DMS153 treated with DMSO at 0.1 percent for 48 hours (cell line): ENCODE measurements at regions not wholly inside any gene's neighbourhood (a gene's known extent, or its start where the extent isn't known, plus 50 kb on each side); places are given as distances from the start of the nearest gene placed in this dataset.

ENCODE experiments used
- DNase-seq: peaks from one replicate; lab custom pipeline; 2025; ENCODE audit not compliant: unreplicated experiment; lab: John Stamatoyannopoulos, UW

DNA sequence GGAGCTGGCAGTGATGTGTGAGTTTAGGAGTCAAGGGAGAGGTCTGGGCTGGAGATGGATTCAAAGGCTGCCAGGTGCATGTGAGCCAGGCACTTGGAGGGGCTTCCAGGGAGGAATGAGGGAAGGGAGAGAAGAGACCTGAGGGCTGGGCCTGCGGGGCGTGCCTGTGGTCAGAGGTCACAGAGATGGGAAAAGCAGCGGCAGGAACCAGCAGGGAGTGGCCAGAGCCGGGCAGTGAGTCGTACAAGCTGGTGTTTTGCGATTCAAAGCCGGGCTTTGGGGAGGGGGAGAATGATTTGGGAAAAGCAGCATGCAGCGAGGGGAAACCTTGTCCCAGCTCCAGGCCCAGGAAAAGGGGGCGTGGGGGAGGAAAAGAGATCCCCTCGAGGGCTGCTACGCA, 96.9 kb upstream of the RTL6 start:
- no peak for DNase-seq

DNA sequence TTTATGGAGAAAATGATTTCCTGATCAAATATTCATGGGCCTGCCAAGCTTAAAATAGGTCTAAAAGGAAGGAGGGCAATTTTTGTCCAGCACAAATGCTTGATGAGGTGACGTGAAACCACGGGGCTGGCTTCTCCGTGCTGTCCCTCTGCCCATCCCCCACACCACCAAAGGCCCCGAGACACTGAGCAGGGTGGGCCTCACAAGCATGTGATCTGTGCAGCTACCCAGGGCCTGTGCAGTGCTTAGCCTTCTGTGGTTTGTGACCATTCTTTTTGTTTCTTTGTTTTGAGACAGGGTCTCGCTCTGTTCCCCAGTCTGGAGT, 94.8 kb upstream of the RTL6 start:
- DNase-seq: no peak

DNA sequence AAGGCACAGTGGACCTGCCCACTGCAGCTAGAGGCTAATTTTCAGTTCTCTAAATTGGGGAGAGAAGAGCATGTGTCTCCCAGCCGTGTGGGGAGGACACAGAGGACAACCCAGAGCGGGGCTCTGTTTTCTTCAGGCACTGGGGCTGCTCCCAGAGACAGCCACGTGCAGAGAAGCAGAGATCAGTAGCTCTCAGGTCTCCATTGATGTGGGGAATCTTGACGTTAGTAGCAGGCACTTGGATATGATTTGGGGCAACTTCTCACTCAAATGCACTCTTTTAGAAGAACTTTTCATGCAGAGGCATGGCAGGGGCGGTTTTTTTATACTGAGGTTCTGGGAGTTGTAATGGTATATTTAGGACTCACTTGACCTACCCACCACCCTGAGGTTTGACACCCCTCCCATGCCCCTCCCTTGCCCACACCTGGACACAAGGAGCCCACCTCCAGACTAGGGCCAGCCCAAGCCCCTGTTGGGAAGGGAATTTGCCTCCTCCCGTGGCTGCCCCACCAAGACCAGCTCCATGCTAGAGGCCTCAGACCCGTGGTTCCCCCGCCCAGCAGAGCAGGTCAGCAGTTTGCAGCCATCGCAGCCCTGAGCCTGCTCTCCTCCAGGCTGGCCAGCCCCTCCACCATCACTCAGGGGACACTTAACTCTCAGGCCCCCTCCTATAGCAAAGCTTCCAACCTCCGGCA, 94.2 kb upstream of the RTL6 start:
- no peak for DNase-seq

DNA sequence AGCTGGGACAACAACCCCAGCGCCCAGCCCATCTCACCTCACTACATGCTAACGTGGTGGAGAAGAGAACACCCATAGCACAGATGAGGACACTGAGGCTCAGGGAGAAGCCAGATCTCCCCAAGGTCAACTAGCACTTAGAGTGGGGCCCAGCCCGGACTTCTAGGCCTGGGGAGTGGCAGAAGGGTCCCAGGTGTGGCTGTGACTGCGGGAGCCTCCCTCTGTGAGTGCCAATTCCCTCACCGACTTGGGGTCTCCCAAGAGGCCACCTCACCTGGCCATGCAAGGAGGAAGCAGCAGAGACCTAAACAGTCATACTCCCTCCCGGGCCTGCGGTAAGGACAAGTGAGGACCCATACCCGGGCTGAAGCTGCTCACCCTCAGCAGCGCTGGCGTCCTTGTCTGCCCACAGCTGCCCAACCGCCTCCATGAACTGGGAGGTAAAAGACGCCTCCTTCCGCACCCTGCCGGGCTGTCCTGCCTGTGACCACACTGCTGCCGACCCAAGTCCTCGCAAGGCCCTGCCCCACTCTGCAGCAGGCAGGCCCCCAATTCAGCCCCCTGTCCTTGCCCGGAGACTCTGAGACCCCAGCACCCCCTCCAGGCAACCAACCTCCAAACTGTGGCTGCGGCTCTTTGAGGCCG, 93.2 kb upstream of the RTL6 start:
- no peak for DNase-seq

DNA sequence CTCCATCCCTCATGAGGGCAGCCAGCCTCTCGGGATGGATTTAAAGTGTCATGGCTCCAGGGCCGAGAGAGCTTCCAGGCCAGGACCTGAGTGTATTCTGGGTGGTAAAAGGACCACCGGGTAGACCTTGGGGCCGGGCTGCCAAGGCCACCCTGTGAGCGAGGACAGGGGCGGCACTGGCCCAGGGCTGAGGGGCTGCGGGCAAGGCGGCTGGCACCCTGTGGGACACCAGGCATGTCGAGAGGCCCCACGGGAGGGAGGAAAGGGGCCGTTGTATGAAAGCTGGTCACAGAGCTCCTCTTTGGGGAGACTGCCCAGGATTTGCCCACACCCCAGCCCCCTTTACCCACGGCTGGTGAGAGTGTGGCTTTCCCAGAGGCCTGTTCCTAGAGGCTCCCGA, 92.3 kb upstream of the RTL6 start:
- no peak for DNase-seq

DNA sequence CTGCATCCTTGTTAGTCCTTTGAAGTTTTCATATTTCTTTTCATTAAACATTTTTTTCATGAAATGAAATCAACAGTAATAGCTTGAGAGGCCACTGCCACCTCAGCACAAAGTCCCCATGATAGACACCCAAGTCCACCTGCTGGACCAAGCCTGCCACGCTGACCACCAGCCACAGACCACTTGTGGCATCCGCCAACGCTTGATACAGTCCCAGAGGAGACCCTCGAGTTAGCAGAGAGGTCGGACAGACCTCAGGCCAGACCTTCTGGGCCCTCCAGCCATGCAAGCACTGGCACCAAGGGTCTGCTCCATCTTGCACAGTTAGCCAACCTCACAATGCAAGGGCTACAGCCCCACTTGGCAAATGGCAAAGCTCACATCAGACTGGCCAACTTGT, 91.8 kb upstream of the RTL6 start:
- DNase-seq: no peak

DNA sequence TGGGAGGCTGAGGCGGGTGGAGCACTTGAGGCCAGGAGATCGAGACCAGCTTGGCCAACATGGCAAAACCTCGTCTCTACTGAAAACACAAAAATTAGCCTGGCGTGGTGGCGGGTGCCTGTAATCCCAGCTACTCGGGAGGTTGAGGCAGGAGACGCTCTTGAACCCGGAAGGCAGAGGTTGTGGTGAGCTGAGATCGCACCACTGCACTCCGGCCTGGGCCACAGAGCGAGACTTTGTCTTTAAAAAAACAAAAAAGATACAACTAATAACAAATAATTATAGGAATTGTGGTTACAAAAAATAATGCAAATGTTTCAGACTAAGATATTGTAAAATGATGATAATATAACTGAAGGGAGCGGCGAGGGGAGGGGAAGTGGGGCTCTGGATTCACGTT, 90.3 kb upstream of the RTL6 start:
- no peak for DNase-seq

DNA sequence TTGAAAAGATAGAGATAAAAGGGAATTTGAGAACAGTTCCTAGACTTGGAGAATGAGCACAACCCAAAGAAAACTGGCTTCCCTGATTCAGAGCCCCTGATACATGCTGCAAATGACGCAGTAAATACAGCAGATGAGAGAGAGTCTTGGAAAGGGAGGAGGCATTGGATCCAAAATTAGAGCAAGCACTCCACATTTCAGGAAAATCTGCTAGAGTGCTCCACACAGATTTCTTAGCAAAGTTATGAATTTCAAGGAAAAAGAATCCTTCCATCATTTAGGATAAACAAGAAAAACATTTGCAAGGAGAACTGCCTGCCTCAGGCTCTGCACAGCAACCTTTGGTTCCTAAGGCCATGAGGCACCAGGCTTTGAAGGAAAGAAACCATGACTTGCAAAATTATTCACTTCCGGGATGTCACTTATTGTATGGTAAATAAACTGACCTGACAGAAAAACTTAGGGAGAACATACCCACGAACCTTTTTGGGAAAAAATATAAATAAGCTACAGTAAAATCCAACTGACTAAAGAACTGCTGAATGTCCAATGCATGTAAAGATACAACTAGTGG, 89.8 kb upstream of the RTL6 start:
- DNase-seq: no peak

DNA sequence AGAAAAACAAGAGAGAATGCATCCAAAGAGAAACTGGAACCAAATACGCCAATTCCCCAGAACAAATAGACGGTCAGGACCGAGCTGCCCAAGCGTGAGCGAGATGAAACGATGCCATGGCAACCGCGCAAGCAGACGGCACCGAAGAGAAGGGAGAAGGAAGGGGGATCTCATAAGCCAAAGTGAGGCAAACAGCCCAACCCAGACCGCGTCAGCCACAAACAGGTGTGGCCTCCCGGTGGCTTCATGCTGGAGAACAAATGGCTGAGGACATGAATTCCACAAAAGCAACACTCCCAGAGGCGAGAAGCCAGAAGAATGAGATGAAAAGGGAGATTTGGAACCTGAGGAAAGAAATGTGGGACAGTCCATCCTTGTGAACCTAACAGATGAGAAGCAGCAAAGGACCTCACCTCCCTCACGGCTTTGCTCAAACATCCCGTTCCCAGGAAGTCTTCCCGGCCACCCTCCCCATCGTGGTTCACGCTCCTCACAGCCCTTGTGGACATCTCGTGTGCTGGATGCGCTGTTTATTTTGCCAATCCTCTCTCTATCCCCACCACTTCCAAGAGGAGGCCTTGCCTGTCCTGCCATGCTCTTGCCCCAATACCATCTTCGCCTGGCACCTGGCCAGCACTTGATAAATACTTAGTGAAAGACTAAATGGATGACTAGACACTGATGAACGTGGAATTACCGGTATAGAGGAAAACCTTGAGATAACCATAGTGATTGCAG, 89.1 kb upstream of the RTL6 start:
- peak; percentile 75 for DNase-seq

DNA sequence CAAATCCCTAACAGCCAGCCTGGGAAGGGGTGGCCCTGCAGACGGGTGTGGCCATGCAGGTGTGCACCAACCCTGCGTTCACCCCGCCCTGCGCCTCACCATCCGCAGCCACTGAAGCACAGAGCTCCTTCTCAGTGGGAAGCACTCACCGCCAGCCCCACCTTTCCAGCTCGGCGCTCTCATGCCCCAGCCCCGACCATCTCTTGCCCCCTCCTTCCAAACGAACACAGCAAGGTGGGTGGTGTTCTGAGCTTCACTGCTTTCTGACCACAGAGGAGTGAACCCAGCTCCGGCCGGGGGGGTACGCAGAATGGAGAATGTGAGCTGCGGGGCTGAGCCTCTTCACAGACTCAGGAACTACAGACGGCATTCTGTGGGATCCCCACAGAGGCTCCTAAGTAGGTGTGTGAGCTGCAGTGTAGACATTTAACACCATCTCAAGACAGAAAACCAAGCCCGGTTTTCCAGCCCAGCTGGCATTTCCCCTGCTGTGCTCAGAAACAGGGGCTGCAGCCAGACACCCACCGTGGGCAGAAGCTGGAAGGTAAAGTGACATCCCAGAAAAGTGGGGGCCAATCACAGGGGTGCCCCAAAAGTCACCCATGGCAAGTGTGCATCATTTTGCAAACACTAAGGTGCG, 88.4 kb upstream of the RTL6 start:
- DNase-seq: peak; percentile 35

DNA sequence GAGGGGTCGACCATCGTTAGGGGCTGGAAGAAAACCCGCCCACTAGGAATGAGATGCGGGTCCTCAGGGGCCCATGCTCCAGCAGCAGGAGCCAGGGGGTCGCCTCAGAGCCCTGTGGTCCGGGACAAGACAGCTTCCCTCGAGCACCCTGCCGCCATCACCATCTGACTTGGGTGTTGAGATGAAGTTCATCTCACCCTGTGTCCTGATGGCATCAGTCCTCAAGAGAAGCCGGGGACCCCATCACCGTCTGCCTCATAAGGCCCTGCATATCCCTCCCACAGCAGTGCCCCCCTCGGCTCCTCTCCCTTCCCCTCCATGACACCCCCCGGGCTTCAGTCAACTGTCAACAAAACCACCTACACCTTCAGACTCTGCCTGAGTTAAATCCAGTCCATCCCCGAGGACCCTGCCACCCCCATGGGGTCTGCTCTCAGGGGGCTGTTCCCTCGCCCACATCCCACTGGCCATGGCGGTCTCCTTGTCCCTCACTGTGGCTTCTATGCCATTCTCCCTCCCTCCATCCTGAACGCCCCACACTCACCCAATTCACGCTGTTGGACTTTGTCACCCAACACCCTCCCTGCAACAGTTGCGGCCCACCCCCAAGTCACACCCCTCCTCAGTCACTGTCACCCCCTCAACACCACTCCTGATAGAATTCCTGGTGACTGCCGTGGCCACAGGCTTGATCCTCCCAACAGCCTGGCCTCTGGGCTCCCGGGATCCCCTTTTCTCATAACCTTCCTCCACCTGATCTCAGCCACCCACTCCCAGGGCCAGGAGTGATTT, 87.7 kb upstream of the RTL6 start:
- DNase-seq: no peak

DNA sequence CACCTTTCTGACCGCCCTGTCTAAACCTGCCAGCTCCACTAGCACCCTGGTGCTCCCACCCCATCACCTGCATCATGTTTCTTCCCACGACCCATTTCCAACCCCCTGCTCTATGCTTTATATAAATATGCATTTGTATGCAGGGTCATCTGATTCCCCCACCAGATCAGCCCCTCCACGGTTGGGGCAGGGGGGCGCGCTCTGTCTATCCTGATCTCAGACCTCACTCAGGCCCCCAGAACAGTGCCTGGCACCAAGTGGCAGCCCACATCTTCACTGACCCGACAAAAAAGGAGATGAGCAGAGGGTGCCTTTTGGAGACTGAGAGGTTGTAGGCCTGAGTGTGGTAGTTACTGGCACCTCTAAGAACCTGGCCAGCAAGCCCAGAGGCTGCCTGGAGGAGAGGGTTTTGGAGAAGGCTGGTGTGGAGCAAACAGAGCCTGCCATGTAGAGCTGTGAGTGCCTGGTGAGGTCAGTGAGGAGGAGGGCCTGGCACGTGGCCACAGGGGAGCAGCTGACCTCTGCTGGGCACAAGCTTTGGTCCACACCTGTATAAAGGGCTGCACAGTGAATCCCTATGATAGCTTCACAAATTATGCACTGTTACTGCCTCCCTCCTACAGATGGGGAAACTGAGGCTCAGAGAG, 86.3 kb upstream of the RTL6 start:
- DNase-seq: no peak

DNA sequence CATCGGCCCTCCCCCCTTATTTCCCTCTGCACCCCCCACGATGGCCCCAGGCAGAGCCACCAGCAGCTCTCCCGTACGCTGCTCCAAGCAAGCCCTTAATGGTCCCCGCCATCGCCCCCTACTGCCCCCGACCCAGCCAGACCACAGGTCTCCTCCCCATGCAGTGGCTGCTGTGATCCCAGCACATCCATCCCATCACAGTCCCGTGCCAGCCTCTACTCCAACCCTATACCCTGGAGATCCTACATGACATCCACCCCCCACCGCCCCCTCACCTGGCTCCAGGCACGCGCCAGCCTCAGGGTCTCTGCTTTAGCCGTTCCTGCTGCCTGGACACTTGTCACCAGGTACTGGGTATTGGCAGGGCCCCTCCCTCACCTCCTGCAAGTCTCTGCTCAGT, 85.8 kb upstream of the RTL6 start:
- no peak for DNase-seq

DNA sequence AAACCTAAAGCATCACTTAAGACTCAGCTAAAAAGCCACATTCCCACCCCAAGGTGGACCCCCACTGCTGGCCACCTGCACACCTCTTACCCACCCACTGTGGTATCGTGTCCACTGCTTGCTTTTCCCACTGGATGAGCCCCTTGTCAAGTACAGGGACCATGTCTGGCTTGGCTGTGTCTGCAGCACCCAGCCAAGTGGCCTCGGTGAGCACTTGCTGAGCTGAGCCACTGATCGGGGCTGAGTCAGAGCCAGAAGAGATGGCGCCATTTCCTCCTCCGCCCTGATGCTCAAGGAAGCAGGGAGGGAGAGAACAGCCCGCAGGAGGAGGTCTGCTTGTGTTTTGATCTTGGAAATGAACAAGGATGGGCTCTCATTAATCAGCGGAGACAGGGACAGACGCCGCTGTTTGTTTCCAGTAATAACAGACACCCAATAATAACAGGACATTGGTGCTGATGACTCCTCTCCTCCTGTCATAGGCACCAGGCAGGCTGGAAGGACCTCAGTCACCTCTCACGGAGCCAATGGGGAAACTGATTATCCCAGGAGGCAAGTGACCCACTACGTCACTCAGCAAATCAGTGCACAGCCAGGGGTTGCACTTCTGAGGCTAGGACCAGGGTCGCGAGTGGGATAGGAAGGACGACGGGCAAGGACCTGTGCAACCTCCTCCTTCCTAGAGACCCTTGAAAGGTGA, 85.2 kb upstream of the RTL6 start:
- DNase-seq: no peak

DNA sequence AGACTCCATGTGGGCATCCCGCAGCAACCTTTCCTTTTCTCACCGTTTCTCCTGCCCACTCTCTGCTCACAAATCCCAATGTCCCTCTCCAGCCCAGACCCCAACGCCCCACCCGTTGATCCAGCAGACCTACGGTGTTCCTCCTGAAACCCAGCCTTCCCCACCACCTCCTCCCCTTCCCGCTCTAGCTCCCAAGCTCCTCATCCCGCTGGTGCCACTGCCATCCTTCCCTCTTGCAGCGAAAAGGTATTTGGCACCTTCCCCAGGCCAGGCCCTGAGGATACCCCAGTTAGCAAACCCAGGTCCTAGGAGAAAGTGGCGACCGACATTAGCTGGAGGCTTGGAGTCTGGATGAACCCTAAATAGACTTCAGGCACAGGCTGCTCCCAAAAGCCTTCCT, 84.0 kb upstream of the RTL6 start:
- DNase-seq: no peak

DNA sequence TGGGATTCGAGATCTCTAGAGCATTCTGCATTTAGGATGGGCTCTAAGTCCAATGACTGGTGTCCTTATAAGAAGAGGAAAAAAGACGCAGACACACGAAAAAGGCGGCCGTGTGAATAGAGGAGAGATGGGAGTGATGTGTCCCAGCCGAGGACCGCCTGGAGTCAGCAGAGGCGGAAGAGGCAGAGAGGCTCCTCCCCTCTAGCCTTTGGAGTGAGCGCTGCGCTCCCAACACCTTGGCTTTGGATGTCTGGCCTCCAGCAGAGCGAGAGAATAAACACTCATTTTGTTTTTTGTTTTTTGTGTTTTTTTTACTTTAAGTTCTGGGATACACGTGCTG, 83.0 kb upstream of the RTL6 start:
- DNase-seq: no peak

DNA sequence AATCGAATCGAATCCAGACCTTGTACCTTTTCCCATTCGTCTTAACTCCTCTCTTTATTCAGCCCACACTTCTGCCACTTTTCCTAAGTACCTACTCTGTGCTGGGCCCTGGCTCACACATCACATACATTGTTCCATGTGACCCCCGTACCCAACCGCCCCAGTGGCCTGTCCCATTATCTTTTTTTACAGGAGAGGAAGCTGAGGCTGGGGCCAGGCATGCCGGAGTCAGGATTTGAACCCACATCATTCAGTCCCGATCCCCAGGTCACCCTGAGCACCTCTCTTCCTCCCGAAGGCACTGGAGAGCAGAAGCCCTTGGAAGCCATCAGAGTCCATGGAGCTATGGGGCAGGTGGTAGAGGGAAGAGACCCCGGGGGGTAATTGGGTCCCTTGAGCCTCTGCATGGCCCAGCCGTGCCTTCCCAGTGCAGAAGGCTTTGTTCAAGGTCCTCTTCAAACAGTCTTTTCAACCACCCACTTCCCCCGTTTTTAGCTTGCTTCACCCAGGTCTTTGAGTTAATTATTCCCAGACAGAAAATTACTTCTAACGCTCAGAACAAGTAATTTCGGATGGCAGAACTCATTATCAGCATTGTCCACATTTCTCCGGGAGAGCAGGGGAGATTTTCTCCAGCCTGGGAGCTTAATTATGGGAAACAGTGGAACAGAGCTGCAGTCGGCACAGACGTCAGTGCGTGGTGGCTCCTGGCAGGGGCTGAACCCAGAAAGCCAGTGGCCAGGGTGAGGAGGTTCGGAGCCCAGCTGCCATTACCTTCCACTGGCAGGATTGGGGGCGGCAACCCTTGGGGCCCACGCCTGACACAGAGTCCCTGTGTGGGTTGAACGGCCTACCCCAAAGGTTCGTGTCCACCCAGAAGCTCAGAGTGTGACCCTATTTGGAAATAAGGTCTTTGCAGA, 82.4 kb upstream of the RTL6 start:
- no peak for DNase-seq

DNA sequence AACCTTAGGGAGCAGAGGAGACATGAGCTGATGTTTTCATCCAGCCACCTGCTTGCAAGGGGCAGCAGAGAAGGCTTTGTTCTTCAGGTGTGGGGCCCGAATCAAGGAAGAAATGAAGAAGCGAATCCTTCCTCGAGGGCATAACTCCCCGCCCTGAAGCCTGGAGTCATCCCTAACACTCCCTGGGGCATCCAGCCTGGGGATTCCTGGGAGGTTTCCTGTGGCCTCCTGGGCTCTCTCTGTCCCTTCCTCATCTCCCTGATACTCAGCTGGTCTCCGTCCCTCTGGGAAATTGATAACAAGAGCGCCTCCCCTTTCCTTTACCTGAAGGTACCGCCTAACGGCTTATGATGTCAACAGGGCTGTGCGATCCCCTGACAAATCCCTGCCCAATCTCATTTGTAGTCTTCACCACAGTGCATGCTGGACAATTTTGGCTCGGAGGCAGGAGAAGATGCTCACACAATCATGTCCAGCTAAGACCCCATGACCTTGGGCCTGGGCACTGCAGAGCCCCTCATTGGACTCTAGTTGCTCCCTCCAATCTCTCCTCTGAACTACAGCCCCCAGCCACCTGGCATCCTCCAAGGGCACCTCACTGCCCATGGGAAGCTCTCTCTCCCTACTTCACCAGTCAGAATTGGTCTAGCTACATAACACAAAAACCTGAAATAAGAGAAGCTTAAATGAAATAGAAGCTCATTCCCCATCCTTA, 80.6 kb upstream of the RTL6 start:
- DNase-seq: no peak
